Loucy (cell line): ENCODE measurements at regions not wholly inside any gene's neighbourhood (a gene's known extent, or its start where the extent isn't known, plus 50 kb on each side); places are given as distances from the start of the nearest gene placed in this dataset.

ENCODE experiments used
- H2AFZ ChIP-seq: fragments of 200-600 bp; sonication (generic); 2 replicates; pipeline ENCODE4 v1.6.0; 2016; ENCODE audit warnings: antibody characterized with exemption, mild to moderate bottlenecking, low read length, moderate library complexity
- H3F3A ChIP-seq: fragments of 200-600 bp; 2 replicates; pipeline ENCODE4 v1.6.0; 2016; ENCODE audit warnings: antibody characterized with exemption, low read depth, mild to moderate bottlenecking
- H3K27me3 ChIP-seq: fragments of 200-600 bp; sonication (generic); 2 replicates; pipeline ENCODE4 v1.6.1; 2014; ENCODE audit warnings: low read length, mild to moderate bottlenecking; ENCODE audit not compliant: insufficient read depth, poor library complexity, severe bottlenecking
- H3K36me3 ChIP-seq: fragments of 200-600 bp; sonication (generic); 2 replicates; pipeline ENCODE4 v1.6.1; 2016; ENCODE audit warnings: low read length; ENCODE audit not compliant: insufficient read depth
- H3K4me1 ChIP-seq: fragments of 200-600 bp; sonication (generic); 2 replicates; pipeline ENCODE4 v1.5.1; 2014; ENCODE audit warnings: low read length, mild to moderate bottlenecking; ENCODE audit not compliant: insufficient read depth, poor library complexity, severe bottlenecking
- H3K4me2 ChIP-seq: fragments of 200-600 bp; sonication (generic); 2 replicates; pipeline ENCODE4 v1.6.0; 2014; ENCODE audit warnings: antibody characterized with exemption, low read length, low read depth, mild to moderate bottlenecking; ENCODE audit not compliant: poor library complexity, severe bottlenecking
- H3K4me3 ChIP-seq: fragments of 200-600 bp; sonication (generic); 2 replicates; pipeline ENCODE4 v1.5.1; 2014; ENCODE audit warnings: low read length, mild to moderate bottlenecking, mixed read lengths; ENCODE audit not compliant: poor library complexity, severe bottlenecking
- H3K79me2 ChIP-seq: fragments of 200-600 bp; sonication (generic); 2 replicates; pipeline ENCODE4 v1.6.1; 2014; ENCODE audit warnings: low read length; ENCODE audit not compliant: insufficient read depth
- H3K9ac ChIP-seq: fragments of 200-600 bp; sonication (generic); 2 replicates; pipeline ENCODE4 v1.6.0; 2014; ENCODE audit warnings: mild to moderate bottlenecking, low read depth, low read length, moderate library complexity; ENCODE audit not compliant: poor library complexity, severe bottlenecking
- H3K9me2 ChIP-seq: fragments of 200-600 bp; sonication (generic); replicated peaks from 2 replicates; pipeline ENCODE4 v1.6.1; 2016; ENCODE audit warnings: low read depth, low read length, mixed read lengths
- H3K9me3 ChIP-seq: fragments of 200-600 bp; sonication (generic); 2 replicates; pipeline ENCODE4 v1.6.1; 2014; ENCODE audit warnings: mild to moderate bottlenecking, antibody characterized with exemption, low read length, low read depth; ENCODE audit not compliant: insufficient read depth
- H4K20me1 ChIP-seq: fragments of 200-600 bp; sonication (generic); 2 replicates; pipeline ENCODE4 v1.6.0; 2014; ENCODE audit warnings: antibody characterized with exemption, low read length, mild to moderate bottlenecking; ENCODE audit not compliant: insufficient read depth, poor library complexity, severe bottlenecking
- CTCF ChIP-seq: fragments of 200-600 bp; sonication (generic); conservative IDR thresholded peaks from 2 replicates; pipeline ENCODE4 v1.5.1; 2014; ENCODE audit warnings: mild to moderate bottlenecking, antibody characterized with exemption, low read length
- EZH2phosphoT487 ChIP-seq: fragments of 200-600 bp; IDR thresholded peaks from 2 replicates; pipeline ENCODE4 v1.6.1; 2018; ENCODE audit warnings: antibody characterized with exemption, mild to moderate bottlenecking, moderate library complexity, borderline replicate concordance

- Histone ChIP-seq H3F3A (no peaks in the 10 kb centered on the region), H3K36me3 (no peaks in the 10 kb centered on the region), H4K20me1 (no peaks in the 10 kb centered on the region), H3K9me3 (no peaks in the 10 kb centered on the region), H3K9ac (no peak overlapping the region), H3K4me3 (no peak overlapping the region), H3K79me2 (no peaks in the 10 kb centered on the region), H2AFZ (no peak overlapping the region), H3K4me1 (no peaks in the 10 kb centered on the region), H3K9me2 (no peaks in the 10 kb centered on the region), H3K27me3 (no peaks in the 10 kb centered on the region), H3K4me2 (no peak overlapping the region)
- TF ChIP-seq EZH2phosphoT487 (no peak), CTCF (no peak)
These were observed 230.6 kb downstream of the REEP3 start for GRCh38 chr10:63751836-63752235.

- no peaks in the 10 kb centered on the region for H3K9me2 ChIP-seq
- H3F3A ChIP-seq = no peaks in the 10 kb centered on the region
- no peaks in the 10 kb centered on the region for H3K4me1 ChIP-seq
- no peak overlapping the region for H3K4me2 ChIP-seq
- no peaks in the 10 kb centered on the region for H3K9me3 ChIP-seq
- H3K79me2 ChIP-seq = no peaks in the 10 kb centered on the region
- no peaks in the 10 kb centered on the region for H3K36me3 ChIP-seq
- H3K9ac ChIP-seq = no peak overlapping the region
- H3K27me3 ChIP-seq = no peaks in the 10 kb centered on the region
- H2AFZ ChIP-seq = no peak overlapping the region
- H4K20me1 ChIP-seq = no peaks in the 10 kb centered on the region
- TF ChIP-seq CTCF = no peak
- TF ChIP-seq EZH2phosphoT487 = no peak
- H3K4me3 ChIP-seq = no peak overlapping the region
These were observed 231.1 kb downstream of the REEP3 start for GRCh38 chr10:63752318-63752717.

GRCh38 chr10:63753808-63754207 is 232.6 kb downstream of the REEP3 start:
- H3K4me3 ChIP-seq = no peak overlapping the region
- no peaks in the 10 kb centered on the region for H3K79me2 ChIP-seq
- no peaks in the 10 kb centered on the region for H3K4me1 ChIP-seq
- no peaks in the 10 kb centered on the region for H3K36me3 ChIP-seq
- no peaks in the 10 kb centered on the region for H3F3A ChIP-seq
- H2AFZ ChIP-seq = no peak overlapping the region
- no peak overlapping the region for H3K9ac ChIP-seq
- no peaks in the 10 kb centered on the region for H3K9me3 ChIP-seq
- no peaks in the 10 kb centered on the region for H3K27me3 ChIP-seq
- H3K4me2 ChIP-seq = no peak overlapping the region
- TF ChIP-seq CTCF = no peak
- TF ChIP-seq EZH2phosphoT487 = no peak
- H3K9me2 ChIP-seq = no peaks in the 10 kb centered on the region
- no peaks in the 10 kb centered on the region for H4K20me1 ChIP-seq
